Parathyroid adenoma (tissue), 2 donors: ENCODE measurements at regions not wholly inside any gene's neighbourhood (a gene's known extent, or its start where the extent isn't known, plus 50 kb on each side); places are given as distances from the start of the nearest gene placed in this dataset.

Experiments used
- H2AFZ ChIP-seq: fragments of 300-600 bp; sonication (generic); one replicate; pipeline ENCODE4 v1.7.0; 2017; ENCODE audit warnings: antibody characterized with exemption, mild to moderate bottlenecking
- H3K27ac ChIP-seq: fragments of 300-600 bp; sonication (generic); one replicate; pipeline ENCODE4 v1.7.0; 2017
- H3K27me3 ChIP-seq: fragments of 300-600 bp; sonication (generic); one replicate; pipeline ENCODE4 v1.7.0; 2017; ENCODE audit warnings: low read length; ENCODE audit not compliant: control insufficient read depth, insufficient read depth
- H3K36me3 ChIP-seq: fragments of 300-600 bp; sonication (generic); one replicate; pipeline ENCODE4 v1.7.0; 2017; ENCODE audit warnings: low read length; ENCODE audit not compliant: control insufficient read depth, insufficient read depth
- H3K4me1 ChIP-seq: fragments of 300-600 bp; sonication (generic); one replicate; pipeline ENCODE4 v1.7.0; 2017; ENCODE audit warnings: control low read depth
- H3K4me2 ChIP-seq: fragments of 300-600 bp; sonication (generic); one replicate; pipeline ENCODE4 v1.7.0; 2017; ENCODE audit warnings: low read length
- H3K4me3 ChIP-seq: fragments of 300-600 bp; sonication (generic); one replicate; pipeline ENCODE4 v1.7.0; 2017; ENCODE audit warnings: low read depth, low read length
- H3K79me2 ChIP-seq: fragments of 300-600 bp; sonication (generic); one replicate; pipeline ENCODE4 v1.7.0; 2017; ENCODE audit warnings: control low read depth
- H3K9ac ChIP-seq: fragments of 300-600 bp; sonication (generic); one replicate; pipeline ENCODE4 v1.7.0; 2017; ENCODE audit warnings: mild to moderate bottlenecking
- H3K9me3 ChIP-seq: fragments of 300-600 bp; sonication (generic); one replicate; pipeline ENCODE4 v1.7.0; 2017; ENCODE audit warnings: low read length; ENCODE audit not compliant: control insufficient read depth
- CTCF ChIP-seq: fragments of 300-600 bp; sonication (generic); IDR thresholded peaks from one replicate; pipeline ENCODE4 v1.7.0; 2017; ENCODE audit warnings: antibody characterized with exemption, mild to moderate bottlenecking
- donor health status: primary hyperparathyroidism.

- H2AFZ ChIP-seq = no peak overlapping the region
- H3K9ac ChIP-seq = no peak overlapping the region
- no peaks in the 10 kb centered on the region for H3K4me1 ChIP-seq
- TF ChIP-seq CTCF = no peak
- H3K4me3 ChIP-seq = no peak overlapping the region
- H3K9me3 ChIP-seq = no peaks in the 10 kb centered on the region
- no peaks in the 10 kb centered on the region for H3K27me3 ChIP-seq
- H3K36me3 ChIP-seq = no peaks in the 10 kb centered on the region
- no peaks in the 10 kb centered on the region for H3K79me2 ChIP-seq
- no peak overlapping the region for H3K27ac ChIP-seq
- no peak overlapping the region for H3K4me2 ChIP-seq
These were observed 68.3 kb upstream of the CPM start for GRCh38 chr12:69001251-69001650.

- Histone ChIP-seq H3K27ac (no peak overlapping the region), H3K9me3 (no peaks in the 10 kb centered on the region), H3K79me2 (no peaks in the 10 kb centered on the region), H3K4me1 (no peaks in the 10 kb centered on the region), H3K36me3 (no peaks in the 10 kb centered on the region), H3K27me3 (no peaks in the 10 kb centered on the region), H3K4me2 (no peak overlapping the region), H3K4me3 (no peak overlapping the region), H3K9ac (no peak overlapping the region), H2AFZ (no peak overlapping the region)
- TF ChIP-seq CTCF = no peak
These were observed 70.0 kb upstream of the CPM start for GRCh38 chr12:69002969-69003368.

GRCh38 chr12:69003991-69004390 lies 71.0 kb upstream of the CPM start:
- Histone ChIP-seq H3K4me2 (no peak overlapping the region), H3K9me3 (no peaks in the 10 kb centered on the region), H3K27me3 (no peaks in the 10 kb centered on the region), H3K36me3 (no peaks in the 10 kb centered on the region), H3K4me1 (no peaks in the 10 kb centered on the region), H3K27ac (no peak overlapping the region), H3K79me2 (no peaks in the 10 kb centered on the region), H2AFZ (no peak overlapping the region), H3K4me3 (no peak overlapping the region), H3K9ac (no peak overlapping the region)
- TF ChIP-seq CTCF = no peak

GRCh38 chr12:69007101-69007854 lies 74.3 kb upstream of the CPM start:
- Histone ChIP-seq H3K79me2 (no peaks in the 10 kb centered on the region), H3K4me1 (no peaks in the 10 kb centered on the region), H3K36me3 (no peaks in the 10 kb centered on the region), H3K9ac (no peak overlapping the region), H2AFZ (no peak overlapping the region), H3K4me2 (no peak overlapping the region), H3K27me3 (no peaks in the 10 kb centered on the region), H3K9me3 (no peaks in the 10 kb centered on the region), H3K27ac (no peak overlapping the region), H3K4me3 (no peak overlapping the region)
- no peak for TF ChIP-seq CTCF

GRCh38 chr12:69007855-69008351 lies 74.9 kb upstream of the CPM start:
- Histone ChIP-seq H3K36me3 (no peaks in the 10 kb centered on the region), H3K79me2 (no peaks in the 10 kb centered on the region), H3K4me2 (no peak overlapping the region), H3K9me3 (no peaks in the 10 kb centered on the region), H3K4me3 (no peak overlapping the region), H3K27me3 (no peaks in the 10 kb centered on the region), H3K4me1 (no peaks in the 10 kb centered on the region), H3K27ac (no peak overlapping the region), H2AFZ (no peak overlapping the region), H3K9ac (no peak overlapping the region)
- TF ChIP-seq CTCF = no peak
